Lung (tissue), 11 donors: ENCODE measurements at regions not wholly inside any gene's neighbourhood (a gene's known extent, or its start where the extent isn't known, plus 50 kb on each side); places are given as distances from the start of the nearest gene placed in this dataset.
"Not testable (repeated sequence)": the region's sequence is repeated elsewhere in the genome, so short reads cannot be mapped to it uniquely, and the experiment has no call there.

Experiments
- ATAC-seq: fragments of 200-7000 bp; cut with Tn5 transposase; one replicate; pipeline ENCODE4 v1.9.1; 2020; ENCODE audit warnings: moderate number of reproducible peaks; ENCODE audit not compliant: insufficient read depth, low FRiP score
- DNase-seq, 3 donors: peaks; one replicate each; pipeline ENCODE4 v3.0.0-alpha.2; 2013 to 2017
- H3K27ac ChIP-seq, 2 donors: one replicate each; pipeline ENCODE4 v1.5.1; 2013; ENCODE audit warnings: mild to moderate bottlenecking in 2 of 2, moderate library complexity in 2 of 2, control low read depth in 1 of 2, inconsistent platforms in 1 of 2, low read depth in 1 of 2, low read length in 1 of 2
- H3K27me3 ChIP-seq, 3 donors: one replicate each; pipeline ENCODE4 v1.5.1; 2013; ENCODE audit warnings: low read length in 2 of 3; ENCODE audit not compliant: control insufficient read depth in 3 of 3, insufficient read depth in 3 of 3
- H3K36me3 ChIP-seq, 4 donors: one replicate each; pipeline ENCODE4 v1.5.1; 2013; ENCODE audit warnings: low read length in 4 of 4, mild to moderate bottlenecking in 1 of 4, moderate library complexity in 1 of 4; ENCODE audit not compliant: control insufficient read depth in 4 of 4, insufficient read depth in 4 of 4
- H3K4me1 ChIP-seq, 5 donors: one replicate each; pipeline ENCODE4 v1.5.1; 2013; ENCODE audit warnings: low read length in 5 of 5, mild to moderate bottlenecking in 2 of 5, moderate library complexity in 1 of 5; ENCODE audit not compliant: control insufficient read depth in 5 of 5, insufficient read depth in 5 of 5
- H3K4me3 ChIP-seq: one replicate; pipeline ENCODE4 v1.5.1; 2013; ENCODE audit warnings: mild to moderate bottlenecking, control low read depth, moderate library complexity
- H3K9ac ChIP-seq, 2 donors: one replicate each; pipeline ENCODE4 v1.5.1; 2013; ENCODE audit warnings: low read length in 2 of 2, control low read depth in 1 of 2; ENCODE audit not compliant: insufficient read depth in 1 of 2
- H3K9me3 ChIP-seq, 4 donors: one replicate each; pipeline ENCODE4 v1.5.1; 2013; ENCODE audit warnings: low read length in 3 of 4, mild to moderate bottlenecking in 1 of 4, moderate library complexity in 1 of 4; ENCODE audit not compliant: control insufficient read depth in 4 of 4, insufficient read depth in 3 of 4
- WGBS, 2 donors: extraction: QIAGEN DNeasy Blood & Tissue Kit; methylation state at CpG; one replicate each; pipeline ENCODE4 v1.1.7; 2013; 5-methylcytosine and 5-hydroxymethylcytosine counted together
- TF ChIP-seq, protein P1 (sequence below): IDR thresholded peaks from 2 replicates; pipeline ENCODE4 v1.5.1; 2012; ENCODE audit warnings: mild to moderate bottlenecking; ENCODE audit errors: control extremely low read depth, extremely low read depth
- donor health status: control.
- donor health status: control.
- donor health status: Bipolar disorder and iron deficiency.
- donor health status: healthy.
- donor health status: DM: yes; HTN: yes; CAD: no.

DNA sequence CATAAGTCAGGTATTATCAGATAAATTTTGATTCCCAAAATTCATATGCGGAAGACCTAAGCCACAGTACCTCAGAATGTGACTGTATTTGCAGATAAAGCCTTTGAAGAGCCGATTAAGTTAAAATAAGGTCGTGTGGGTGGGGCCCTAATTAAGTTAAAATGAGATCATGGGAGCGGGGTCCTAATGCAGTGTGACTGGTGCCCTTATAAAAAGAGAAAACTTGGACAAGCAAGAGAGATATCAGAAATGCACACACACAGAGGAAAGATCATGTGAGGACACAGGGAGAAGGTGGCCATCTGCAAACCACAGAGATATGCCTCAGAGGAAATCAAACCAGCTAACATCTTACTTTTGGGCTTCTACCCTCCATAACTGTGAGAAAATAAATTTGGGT, 236.1 kb downstream of the FBXO8 start:
- no peak overlapping the region for H3K9ac ChIP-seq
- H3K9me3 ChIP-seq = no peaks in the 10 kb centered on the region
- no peaks in the 10 kb centered on the region for H3K4me1 ChIP-seq
- H3K27me3 ChIP-seq = no peaks in the 10 kb centered on the region
- ATAC-seq (no peak), DNase-seq (no peak)
- no peak overlapping the region for H3K27ac ChIP-seq
- H3K4me3 ChIP-seq = no peak overlapping the region
- no peaks in the 10 kb centered on the region for H3K36me3 ChIP-seq
- TF ChIP-seq, protein P1, sequence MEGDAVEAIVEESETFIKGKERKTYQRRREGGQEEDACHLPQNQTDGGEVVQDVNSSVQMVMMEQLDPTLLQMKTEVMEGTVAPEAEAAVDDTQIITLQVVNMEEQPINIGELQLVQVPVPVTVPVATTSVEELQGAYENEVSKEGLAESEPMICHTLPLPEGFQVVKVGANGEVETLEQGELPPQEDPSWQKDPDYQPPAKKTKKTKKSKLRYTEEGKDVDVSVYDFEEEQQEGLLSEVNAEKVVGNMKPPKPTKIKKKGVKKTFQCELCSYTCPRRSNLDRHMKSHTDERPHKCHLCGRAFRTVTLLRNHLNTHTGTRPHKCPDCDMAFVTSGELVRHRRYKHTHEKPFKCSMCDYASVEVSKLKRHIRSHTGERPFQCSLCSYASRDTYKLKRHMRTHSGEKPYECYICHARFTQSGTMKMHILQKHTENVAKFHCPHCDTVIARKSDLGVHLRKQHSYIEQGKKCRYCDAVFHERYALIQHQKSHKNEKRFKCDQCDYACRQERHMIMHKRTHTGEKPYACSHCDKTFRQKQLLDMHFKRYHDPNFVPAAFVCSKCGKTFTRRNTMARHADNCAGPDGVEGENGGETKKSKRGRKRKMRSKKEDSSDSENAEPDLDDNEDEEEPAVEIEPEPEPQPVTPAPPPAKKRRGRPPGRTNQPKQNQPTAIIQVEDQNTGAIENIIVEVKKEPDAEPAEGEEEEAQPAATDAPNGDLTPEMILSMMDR = no peak
- WGBS, 2 donors = 63 to 74% methylated on average over 4 of the region's 4 CpGs

DNA sequence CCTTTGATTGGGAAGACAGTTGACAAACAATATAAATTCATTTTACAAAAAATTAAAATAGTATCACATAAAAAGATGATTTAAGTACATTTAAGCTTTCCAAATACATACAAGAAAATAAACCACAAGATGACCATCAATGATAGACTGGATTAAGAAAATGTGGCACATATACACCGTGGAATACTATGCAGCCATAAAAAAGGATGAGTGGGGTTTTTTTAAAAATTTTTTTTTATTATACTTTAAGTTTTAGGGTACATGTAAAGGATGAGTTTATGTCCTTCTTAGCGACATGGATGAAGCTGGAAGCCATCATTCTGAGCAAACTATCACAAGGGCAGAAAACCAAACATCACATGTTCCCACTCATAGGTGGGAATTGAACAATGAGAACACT, 237.6 kb downstream of the FBXO8 start:
- not testable (repeated sequence) for ATAC-seq, H3K4me3 ChIP-seq, H3K27me3 ChIP-seq, H3K27ac ChIP-seq, H3K4me1 ChIP-seq, DNase-seq, H3K9ac ChIP-seq, H3K36me3 ChIP-seq, H3K9me3 ChIP-seq
- WGBS, 2 donors = 84 to 89% methylated on average over 2 of the region's 2 CpGs

DNA sequence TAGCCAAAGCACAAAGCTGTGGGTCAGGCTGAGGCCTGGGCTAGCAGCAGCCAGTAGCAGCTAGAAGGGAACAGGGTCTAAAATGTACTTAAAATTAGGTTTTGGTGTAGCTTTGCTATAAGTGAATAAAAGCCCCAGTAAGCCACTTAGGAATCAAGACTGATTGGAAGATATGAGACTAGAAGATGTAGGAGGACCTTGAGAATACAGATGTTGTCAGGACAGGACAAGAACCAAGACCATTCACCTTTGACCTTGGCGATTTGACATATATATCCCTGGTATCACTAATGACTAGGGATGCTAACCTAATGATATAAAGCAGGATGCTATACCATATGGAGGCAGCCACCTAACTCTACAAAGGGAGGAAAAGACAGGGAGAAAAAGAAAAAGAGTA, 238.1 kb downstream of the FBXO8 start:
- Histone ChIP-seq H3K9ac (no peak overlapping the region), H3K27ac (no peak overlapping the region), H3K9me3 (no peaks in the 10 kb centered on the region), H3K4me1 (no peaks in the 10 kb centered on the region), H3K4me3 (no peak overlapping the region), H3K36me3 (no peaks in the 10 kb centered on the region), H3K27me3 (no peaks in the 10 kb centered on the region)
- no peak for ATAC-seq
- WGBS, 2 donors = 86 to 96% methylated on average over 1 of the region's 1 CpG
- no peak for DNase-seq
- TF ChIP-seq, protein P1 = no peak

DNA sequence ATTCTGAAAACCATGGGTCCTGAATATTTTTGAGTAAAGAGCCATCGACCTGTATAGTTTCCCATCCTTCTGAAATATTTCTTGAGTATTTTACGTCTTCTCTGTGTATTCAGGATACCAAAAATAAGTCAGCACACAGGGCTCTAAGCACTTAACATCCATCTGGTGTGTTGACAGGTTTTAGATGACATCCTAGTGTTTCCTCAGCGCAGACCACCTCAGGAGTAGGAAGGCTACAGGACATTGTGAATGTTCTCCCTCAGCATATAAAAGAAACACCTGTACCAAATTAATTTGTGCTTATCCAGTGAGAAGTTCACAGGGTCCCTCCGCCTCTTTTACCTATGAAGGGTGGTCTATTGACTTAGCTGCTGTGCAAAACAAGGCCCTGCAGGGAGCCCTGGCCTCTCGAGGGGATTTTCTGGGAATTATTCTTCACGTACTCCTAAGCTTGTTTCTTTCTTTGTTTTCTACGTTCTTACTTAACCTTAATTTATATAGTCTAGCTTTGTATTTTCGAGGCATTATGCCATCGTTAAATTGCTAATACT, 241.8 kb downstream of the FBXO8 start:
- H3K9ac ChIP-seq = no peak overlapping the region
- WGBS, 2 donors = 53 to 57% methylated on average over 9 of the region's 9 CpGs
- no peaks in the 10 kb centered on the region for H3K9me3 ChIP-seq
- H3K4me1 ChIP-seq = no peaks in the 10 kb centered on the region
- no peak overlapping the region for H3K27ac ChIP-seq
- H3K36me3 ChIP-seq = no peaks in the 10 kb centered on the region
- ATAC-seq (no peak), DNase-seq (no peak)
- no peaks in the 10 kb centered on the region for H3K27me3 ChIP-seq
- TF ChIP-seq, protein P1 = no peak
- no peak overlapping the region for H3K4me3 ChIP-seq
